ENCODE measurements at regions not wholly inside any gene's neighbourhood (a gene's known extent, or its start where the extent isn't known, plus 50 kb on each side); places are given as distances from the start of the nearest gene placed in this dataset.

DNA sequence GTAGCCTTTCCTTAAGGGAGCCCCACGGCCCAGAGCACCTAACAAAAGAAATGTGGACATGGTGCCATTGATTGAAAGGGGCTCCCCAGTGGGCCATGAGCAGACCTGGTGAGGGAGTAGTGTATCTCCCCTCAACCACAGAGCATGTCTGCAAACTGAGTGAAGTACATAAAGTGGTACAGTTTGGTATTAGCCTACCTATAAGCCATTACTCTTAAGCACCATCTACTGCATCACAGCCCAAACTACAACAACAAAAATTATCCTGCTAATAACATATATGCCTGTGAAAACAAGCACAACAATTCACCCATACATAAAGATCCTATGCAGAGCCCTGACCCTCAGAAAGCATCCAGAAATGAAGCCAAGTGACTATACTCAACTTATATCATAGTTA lies 407.8 kb downstream of the PTPRC start:
- in situ Hi-C loops (cut with MboI) = no loop called here
- peak; percentile 55 for ATAC-seq
- Histone ChIP-seq H4K20me1 (ENCODE audit: control insufficient read depth, insufficient read depth) (no peaks in the 10 kb centered on the region), H3K4me1 (ENCODE audit: control insufficient read depth, insufficient read depth, low read length) (no peaks in the 10 kb centered on the region), H3K27me3 (replicated peaks in 1 of 2; ENCODE audit: control insufficient read depth in 2 of 2, insufficient read depth in 2 of 2, low read length in 1 of 2) (no peaks in the 10 kb centered on the region), H3K9ac (ENCODE audit: control insufficient read depth, insufficient read depth, low read length) (no peak overlapping the region), H3K4me3 (no peak overlapping the region), H3K9me3 (replicated peaks; ENCODE audit: control insufficient read depth, insufficient read depth, low read length) (peaks cover 4% of the 10 kb centered on the region; the same call in 2 of the 3 replicates), H3K27ac (ENCODE audit: control insufficient read depth, insufficient read depth) (no peak overlapping the region), H3K4me2 (ENCODE audit: control insufficient read depth, insufficient read depth) (no peak overlapping the region), H3K36me3 (ENCODE audit: control insufficient read depth in 2 of 2, insufficient read depth in 2 of 2, low read length in 1 of 2) (no peaks in the 10 kb centered on the region), H3K79me2 (ENCODE audit: control insufficient read depth, insufficient read depth, low read length) (no peaks in the 10 kb centered on the region), H2AFZ (ENCODE audit: control insufficient read depth, low read depth, low read length) (no peak overlapping the region)
- no TSS peak for BruUV-seq (replicated peaks)
- no peak for FAIRE-seq
- POLR2A ChIA-PET = no interaction called here
- SMC1A ChIA-PET (ENCODE audit: uncharacterized antibody, unreplicated experiment) = interaction anchor here (0.9 kb wide), 1 partner anchor 19 kb away, joined by 4 read pairs; no protein-coding TSS in a partner anchor
- RAD21 ChIA-PET (ENCODE audit: unreplicated experiment) = no interaction called here
- TF ChIP-seq, protein P1, sequence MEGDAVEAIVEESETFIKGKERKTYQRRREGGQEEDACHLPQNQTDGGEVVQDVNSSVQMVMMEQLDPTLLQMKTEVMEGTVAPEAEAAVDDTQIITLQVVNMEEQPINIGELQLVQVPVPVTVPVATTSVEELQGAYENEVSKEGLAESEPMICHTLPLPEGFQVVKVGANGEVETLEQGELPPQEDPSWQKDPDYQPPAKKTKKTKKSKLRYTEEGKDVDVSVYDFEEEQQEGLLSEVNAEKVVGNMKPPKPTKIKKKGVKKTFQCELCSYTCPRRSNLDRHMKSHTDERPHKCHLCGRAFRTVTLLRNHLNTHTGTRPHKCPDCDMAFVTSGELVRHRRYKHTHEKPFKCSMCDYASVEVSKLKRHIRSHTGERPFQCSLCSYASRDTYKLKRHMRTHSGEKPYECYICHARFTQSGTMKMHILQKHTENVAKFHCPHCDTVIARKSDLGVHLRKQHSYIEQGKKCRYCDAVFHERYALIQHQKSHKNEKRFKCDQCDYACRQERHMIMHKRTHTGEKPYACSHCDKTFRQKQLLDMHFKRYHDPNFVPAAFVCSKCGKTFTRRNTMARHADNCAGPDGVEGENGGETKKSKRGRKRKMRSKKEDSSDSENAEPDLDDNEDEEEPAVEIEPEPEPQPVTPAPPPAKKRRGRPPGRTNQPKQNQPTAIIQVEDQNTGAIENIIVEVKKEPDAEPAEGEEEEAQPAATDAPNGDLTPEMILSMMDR (IDR thresholded peaks at IDR 0.05 in 2 of 3, conservative IDR thresholded peaks at IDR 0.05 in 1 of 3; ENCODE audit: control insufficient read depth in 2 of 3, extremely low read depth in 1 of 3, insufficient read depth in 1 of 3, low read depth in 3 of 3, low read length in 3 of 3) = 0 out of 6 replicates have a peak, but pooled peaks of 1 of the 3 experiments have one; percentile 2
- TF ChIP-seq, protein P2, sequence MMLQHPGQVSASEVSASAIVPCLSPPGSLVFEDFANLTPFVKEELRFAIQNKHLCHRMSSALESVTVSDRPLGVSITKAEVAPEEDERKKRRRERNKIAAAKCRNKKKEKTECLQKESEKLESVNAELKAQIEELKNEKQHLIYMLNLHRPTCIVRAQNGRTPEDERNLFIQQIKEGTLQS (IDR thresholded peaks at IDR 0.05; ENCODE audit: borderline replicate concordance, extremely low read depth, low read depth, low read length) = no peak
- TF ChIP-seq SRF (IDR thresholded peaks at IDR 0.05; ENCODE audit: low read depth in 2 of 2, low read length in 2 of 2) = no peak
- intact Hi-C loops (cut with micrococcal nuclease; ENCODE audit: unreplicated experiment) = no loop called here
- no peak for DNase-seq (ENCODE audit: low read depth, low spot score)
- CTCF ChIA-PET = no interaction called here
- WGBS (ENCODE audit: insufficient coverage, insufficient replicate concordance, low lambda C conversion rate, missing lambda C conversion rate) = 21% methylated on average over 1 of the region's 1 CpG

GRCh38 chr1:199054694-199055093 lies 415.9 kb downstream of the PTPRC start:
- ChIA-PET POLR2A (no interaction called here), SMC1A (ENCODE audit: uncharacterized antibody, unreplicated experiment) (no interaction called here), CTCF (interaction anchor here (2.6 kb wide), 1 partner anchor 11 kb away, joined by 7 read pairs; no protein-coding TSS in a partner anchor), RAD21 (ENCODE audit: unreplicated experiment) (no interaction called here)
- no peak overlapping the region for H3K4me2 ChIP-seq (ENCODE audit: control insufficient read depth, insufficient read depth)
- in situ Hi-C loops (cut with MboI) = no loop called here
- ATAC-seq (no peak), DNase-seq (ENCODE audit: low read depth, low spot score) (no peak), FAIRE-seq (no peak)
- no peak overlapping the region for H3K4me3 ChIP-seq
- TF ChIP-seq YY1 (IDR thresholded peaks at IDR 0.05; ENCODE audit: low read depth, low read length) (no peak), FOXK2 (IDR thresholded peaks at IDR 0.05) (no peak), POLR2AphosphoS5 (IDR thresholded peaks at IDR 0.05; ENCODE audit: low read length) (no peak), RAD21 (IDR thresholded peaks at IDR 0.05; ENCODE audit: insufficient read depth, low read depth, low read length) (no peak), NR2F1 (conservative IDR thresholded peaks at IDR 0.05) (no peak), GABPA (IDR thresholded peaks at IDR 0.05; ENCODE audit: low read depth) (no peak), SMAD1 (IDR thresholded peaks at IDR 0.05; ENCODE audit: low read depth, partially characterized antibody) (no peak)
- TF ChIP-seq, protein P3, sequence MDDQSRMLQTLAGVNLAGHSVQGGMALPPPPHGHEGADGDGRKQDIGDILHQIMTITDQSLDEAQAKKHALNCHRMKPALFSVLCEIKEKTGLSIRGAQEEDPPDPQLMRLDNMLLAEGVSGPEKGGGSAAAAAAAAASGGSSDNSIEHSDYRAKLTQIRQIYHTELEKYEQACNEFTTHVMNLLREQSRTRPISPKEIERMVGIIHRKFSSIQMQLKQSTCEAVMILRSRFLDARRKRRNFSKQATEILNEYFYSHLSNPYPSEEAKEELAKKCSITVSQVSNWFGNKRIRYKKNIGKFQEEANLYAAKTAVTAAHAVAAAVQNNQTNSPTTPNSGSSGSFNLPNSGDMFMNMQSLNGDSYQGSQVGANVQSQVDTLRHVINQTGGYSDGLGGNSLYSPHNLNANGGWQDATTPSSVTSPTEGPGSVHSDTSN (IDR thresholded peaks at IDR 0.05; ENCODE audit: insufficient replicate concordance, low read depth, low read length) = no peak
- TF ChIP-seq, protein P4, sequence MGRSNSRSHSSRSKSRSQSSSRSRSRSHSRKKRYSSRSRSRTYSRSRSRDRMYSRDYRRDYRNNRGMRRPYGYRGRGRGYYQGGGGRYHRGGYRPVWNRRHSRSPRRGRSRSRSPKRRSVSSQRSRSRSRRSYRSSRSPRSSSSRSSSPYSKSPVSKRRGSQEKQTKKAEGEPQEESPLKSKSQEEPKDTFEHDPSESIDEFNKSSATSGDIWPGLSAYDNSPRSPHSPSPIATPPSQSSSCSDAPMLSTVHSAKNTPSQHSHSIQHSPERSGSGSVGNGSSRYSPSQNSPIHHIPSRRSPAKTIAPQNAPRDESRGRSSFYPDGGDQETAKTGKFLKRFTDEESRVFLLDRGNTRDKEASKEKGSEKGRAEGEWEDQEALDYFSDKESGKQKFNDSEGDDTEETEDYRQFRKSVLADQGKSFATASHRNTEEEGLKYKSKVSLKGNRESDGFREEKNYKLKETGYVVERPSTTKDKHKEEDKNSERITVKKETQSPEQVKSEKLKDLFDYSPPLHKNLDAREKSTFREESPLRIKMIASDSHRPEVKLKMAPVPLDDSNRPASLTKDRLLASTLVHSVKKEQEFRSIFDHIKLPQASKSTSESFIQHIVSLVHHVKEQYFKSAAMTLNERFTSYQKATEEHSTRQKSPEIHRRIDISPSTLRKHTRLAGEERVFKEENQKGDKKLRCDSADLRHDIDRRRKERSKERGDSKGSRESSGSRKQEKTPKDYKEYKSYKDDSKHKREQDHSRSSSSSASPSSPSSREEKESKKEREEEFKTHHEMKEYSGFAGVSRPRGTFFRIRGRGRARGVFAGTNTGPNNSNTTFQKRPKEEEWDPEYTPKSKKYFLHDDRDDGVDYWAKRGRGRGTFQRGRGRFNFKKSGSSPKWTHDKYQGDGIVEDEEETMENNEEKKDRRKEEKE (IDR thresholded peaks at IDR 0.05) = no peak
- no peaks in the 10 kb centered on the region for H4K20me1 ChIP-seq (ENCODE audit: control insufficient read depth, insufficient read depth)
- WGBS (ENCODE audit: insufficient coverage, insufficient replicate concordance, low lambda C conversion rate, missing lambda C conversion rate) = 91% methylated on average over 1 of the region's 1 CpG
- H3K27me3 ChIP-seq (replicated peaks in 1 of 2; ENCODE audit: control insufficient read depth in 2 of 2, insufficient read depth in 2 of 2, low read length in 1 of 2) = no peaks in the 10 kb centered on the region
- H3K9ac ChIP-seq (ENCODE audit: control insufficient read depth, insufficient read depth, low read length) = no peak overlapping the region
- no peak overlapping the region for H2AFZ ChIP-seq (ENCODE audit: control insufficient read depth, low read depth, low read length)
- no peaks in the 10 kb centered on the region for H3K36me3 ChIP-seq (ENCODE audit: control insufficient read depth in 2 of 2, insufficient read depth in 2 of 2, low read length in 1 of 2)
- H3K9me3 ChIP-seq (replicated peaks; ENCODE audit: control insufficient read depth, insufficient read depth, low read length) = no peaks in the 10 kb centered on the region
- no TSS peak for BruUV-seq (replicated peaks)
- H3K27ac ChIP-seq (ENCODE audit: control insufficient read depth, insufficient read depth) = no peak overlapping the region
- intact Hi-C loops (cut with micrococcal nuclease; ENCODE audit: unreplicated experiment) = no loop called here
- H3K4me1 ChIP-seq (ENCODE audit: control insufficient read depth, insufficient read depth, low read length) = no peaks in the 10 kb centered on the region
- no peaks in the 10 kb centered on the region for H3K79me2 ChIP-seq (ENCODE audit: control insufficient read depth, insufficient read depth, low read length)
